DMS 273 (cell line): ENCODE measurements at regions not wholly inside any gene's neighbourhood (a gene's known extent, or its start where the extent isn't known, plus 50 kb on each side); places are given as distances from the start of the nearest gene placed in this dataset.
"Not testable (repeated sequence)": the region's sequence is repeated elsewhere in the genome, so short reads cannot be mapped to it uniquely, and the experiment has no call there.

Experiments used
- DNase-seq: peaks from one replicate; lab custom pipeline; 2025; ENCODE audit not compliant: unreplicated experiment; lab: John Stamatoyannopoulos, UW

GRCh38 chr9:75532233-75533050 is 358.0 kb upstream of the PCSK5 start:
- no peak for DNase-seq

GRCh38 chr9:75539523-75539922 is 350.9 kb upstream of the PCSK5 start:
- no peak for DNase-seq

- DNase-seq = no peak
Measured at GRCh38 chr9:75540185-75540584, 350.3 kb upstream of the PCSK5 start.

GRCh38 chr9:75541734-75542133 is 348.7 kb upstream of the PCSK5 start:
- DNase-seq = no peak

- DNase-seq = no peak
Measured at GRCh38 chr9:75544815-75545214, 345.7 kb upstream of the PCSK5 start.

GRCh38 chr9:75545287-75545686 is 345.2 kb upstream of the PCSK5 start:
- DNase-seq = no peak

- DNase-seq = no peak
Measured at GRCh38 chr9:75548871-75549270, 341.6 kb upstream of the PCSK5 start.

GRCh38 chr9:75551861-75552260 is 338.6 kb upstream of the PCSK5 start:
- DNase-seq = no peak

GRCh38 chr9:75552941-75553340 is 337.5 kb upstream of the PCSK5 start:
- no peak for DNase-seq

- DNase-seq = not testable (repeated sequence)
Measured at GRCh38 chr9:75566813-75567212, 323.7 kb upstream of the PCSK5 start.

- no peak for DNase-seq
Measured at GRCh38 chr9:75570538-75570937, 319.9 kb upstream of the PCSK5 start.

- DNase-seq = no peak
Measured at GRCh38 chr9:75574569-75574968, 315.9 kb upstream of the PCSK5 start.

- no peak for DNase-seq
Measured at GRCh38 chr9:75582870-75583269, 307.6 kb upstream of the PCSK5 start.

GRCh38 chr9:75588808-75589207 is 301.7 kb upstream of the PCSK5 start:
- DNase-seq = peak; percentile 1

- DNase-seq = no peak
Measured at GRCh38 chr9:75589497-75589896, 301.0 kb upstream of the PCSK5 start.

GRCh38 chr9:75591972-75592371 is 298.5 kb upstream of the PCSK5 start:
- no peak for DNase-seq

- no peak for DNase-seq
Measured at GRCh38 chr9:75592586-75592985, 297.9 kb upstream of the PCSK5 start.

- peak; percentile 2 for DNase-seq
Measured at GRCh38 chr9:75593920-75594319, 296.6 kb upstream of the PCSK5 start.

- no peak for DNase-seq
Measured at GRCh38 chr9:75599126-75599525, 291.3 kb upstream of the PCSK5 start.

- no peak for DNase-seq
Measured at GRCh38 chr9:75601280-75601679, 289.2 kb upstream of the PCSK5 start.

- DNase-seq = no peak
Measured at GRCh38 chr9:75602060-75602459, 288.4 kb upstream of the PCSK5 start.

- DNase-seq = no peak
Measured at GRCh38 chr9:75604661-75605060, 285.8 kb upstream of the PCSK5 start.

GRCh38 chr9:75607521-75607920 is 283.0 kb upstream of the PCSK5 start:
- no peak for DNase-seq
